ENCODE measurements at regions not wholly inside any gene's neighbourhood (a gene's known extent, or its start where the extent isn't known, plus 50 kb on each side); places are given as distances from the start of the nearest gene placed in this dataset.
"Not testable (repeated sequence)": the region's sequence is repeated elsewhere in the genome, so short reads cannot be mapped to it uniquely, and the experiment has no call there.

DNA sequence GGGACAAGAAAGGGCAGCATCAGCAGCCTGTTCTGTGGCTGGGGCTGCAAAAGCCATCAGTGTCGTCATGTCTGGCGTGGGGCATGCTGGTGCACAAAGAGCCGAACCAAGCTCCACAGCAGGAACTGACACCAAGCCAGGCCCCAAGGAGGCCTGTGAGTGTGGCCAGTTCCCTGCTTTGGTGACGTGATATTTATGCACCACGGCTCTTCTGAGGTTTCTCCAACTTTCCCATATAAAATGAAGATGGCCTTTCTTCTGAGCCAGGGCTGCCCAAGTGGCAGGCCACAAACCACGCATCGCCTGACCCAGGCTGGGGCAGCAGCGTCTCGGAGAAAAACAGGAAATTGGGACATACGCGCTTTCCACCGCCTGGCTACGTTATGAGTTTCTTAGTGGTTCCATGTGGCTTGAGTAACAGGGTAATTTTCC lies 109.9 kb downstream of the RIN2 start:
- TF ChIP-seq, protein P1, sequence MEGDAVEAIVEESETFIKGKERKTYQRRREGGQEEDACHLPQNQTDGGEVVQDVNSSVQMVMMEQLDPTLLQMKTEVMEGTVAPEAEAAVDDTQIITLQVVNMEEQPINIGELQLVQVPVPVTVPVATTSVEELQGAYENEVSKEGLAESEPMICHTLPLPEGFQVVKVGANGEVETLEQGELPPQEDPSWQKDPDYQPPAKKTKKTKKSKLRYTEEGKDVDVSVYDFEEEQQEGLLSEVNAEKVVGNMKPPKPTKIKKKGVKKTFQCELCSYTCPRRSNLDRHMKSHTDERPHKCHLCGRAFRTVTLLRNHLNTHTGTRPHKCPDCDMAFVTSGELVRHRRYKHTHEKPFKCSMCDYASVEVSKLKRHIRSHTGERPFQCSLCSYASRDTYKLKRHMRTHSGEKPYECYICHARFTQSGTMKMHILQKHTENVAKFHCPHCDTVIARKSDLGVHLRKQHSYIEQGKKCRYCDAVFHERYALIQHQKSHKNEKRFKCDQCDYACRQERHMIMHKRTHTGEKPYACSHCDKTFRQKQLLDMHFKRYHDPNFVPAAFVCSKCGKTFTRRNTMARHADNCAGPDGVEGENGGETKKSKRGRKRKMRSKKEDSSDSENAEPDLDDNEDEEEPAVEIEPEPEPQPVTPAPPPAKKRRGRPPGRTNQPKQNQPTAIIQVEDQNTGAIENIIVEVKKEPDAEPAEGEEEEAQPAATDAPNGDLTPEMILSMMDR (IDR thresholded peaks at IDR 0.05): no peak
- ATAC-seq (ENCODE audit: low FRiP score): no peak
- no peak for DNase-seq (ENCODE audit: low spot score)

GRCh38 chr20:19868441-19868840 lies 110.4 kb downstream of the RIN2 start:
- no peak for ATAC-seq (ENCODE audit: low FRiP score)

GRCh38 chr20:19872001-19872400 lies 113.9 kb downstream of the RIN2 start:
- DNase-seq (ENCODE audit: low spot score) (no peak), ATAC-seq (ENCODE audit: low FRiP score) (no peak)
- TF ChIP-seq, protein P1 (IDR thresholded peaks at IDR 0.05): no peak

More at GRCh38 chr20:19868441-19868840, 110.4 kb downstream of the RIN2 start:
- TF ChIP-seq, protein P1 (IDR thresholded peaks at IDR 0.05): no peak
- DNase-seq (ENCODE audit: low spot score): no peak

DNA sequence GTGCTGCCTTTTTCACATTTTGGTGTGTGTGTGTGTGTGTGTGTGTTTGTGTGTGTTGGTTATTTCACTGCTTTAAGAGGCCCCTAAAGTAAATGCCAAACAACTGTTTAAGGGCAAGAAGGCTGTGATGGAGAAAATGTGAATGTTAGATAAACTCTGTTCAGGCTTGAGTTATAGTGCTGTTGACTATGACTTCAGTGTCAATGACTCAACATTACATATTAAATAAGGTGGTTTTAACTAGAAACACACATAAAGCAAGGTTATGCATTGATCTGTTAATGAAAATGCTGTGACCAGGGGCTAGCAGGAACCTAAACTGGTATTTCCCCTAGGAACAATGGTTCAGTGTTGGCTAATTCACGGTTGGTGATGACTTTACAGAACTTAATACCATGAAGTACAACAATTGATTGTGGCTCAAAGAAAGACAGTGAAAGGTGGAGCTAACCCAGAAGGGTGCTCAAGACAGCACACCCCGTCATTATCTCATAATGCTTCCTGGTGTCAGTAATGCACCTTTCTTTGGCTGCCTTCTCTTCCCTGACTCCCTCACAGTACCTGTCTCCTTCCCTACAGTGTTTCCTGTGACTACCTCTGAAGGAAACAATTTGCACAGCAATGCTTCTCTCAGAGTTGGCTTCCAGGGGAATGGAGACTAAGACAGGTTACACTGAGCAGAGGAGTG lies 116.1 kb downstream of the RIN2 start:
- ATAC-seq (ENCODE audit: low FRiP score) (no peak), DNase-seq (ENCODE audit: low spot score) (no peak)
- TF ChIP-seq, protein P1 (IDR thresholded peaks at IDR 0.05): no peak

DNA sequence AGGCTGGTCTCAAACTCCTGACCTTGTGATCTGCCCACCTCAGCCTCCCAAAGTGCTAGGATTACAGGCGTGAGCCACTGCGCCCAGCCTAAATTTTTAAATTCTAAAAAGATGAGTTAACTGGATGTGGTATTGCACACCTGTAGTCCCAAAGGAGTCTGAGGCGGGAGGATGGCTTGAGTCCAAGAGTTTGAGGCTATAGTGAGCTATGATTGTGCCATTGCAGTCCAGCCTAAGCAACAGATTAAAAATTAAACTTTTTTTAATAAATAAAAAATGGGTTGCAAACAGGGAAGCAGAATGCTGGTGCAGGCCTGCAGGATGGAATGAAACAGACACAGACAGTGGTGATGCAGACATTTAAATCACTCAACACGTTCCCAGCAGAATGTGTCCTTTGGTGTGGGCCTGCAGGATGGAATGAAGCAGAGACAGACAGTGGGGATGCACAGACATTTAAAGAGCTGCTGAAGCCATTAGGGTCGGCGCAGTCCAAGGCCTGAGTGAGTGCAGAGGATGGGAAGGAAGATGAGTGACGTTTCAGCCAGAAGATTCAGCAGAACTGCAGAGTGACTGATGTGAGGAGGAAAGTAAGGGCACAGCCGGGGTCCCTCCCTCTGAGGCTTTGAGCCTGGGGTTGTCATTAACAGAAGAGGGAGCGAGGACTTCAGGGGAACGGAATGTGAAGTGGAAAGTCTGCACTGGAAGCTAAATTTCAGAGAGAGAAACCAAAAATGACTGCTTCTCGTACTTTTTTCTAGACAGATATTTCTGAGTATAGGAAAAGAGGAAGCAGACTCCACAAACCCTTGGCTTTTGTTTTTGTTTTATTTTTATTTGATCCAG lies 117.5 kb downstream of the RIN2 start:
- TF ChIP-seq, protein P1 (IDR thresholded peaks at IDR 0.05): no peak
- ATAC-seq (ENCODE audit: low FRiP score): no peak
- no peak for DNase-seq (ENCODE audit: low spot score)

GRCh38 chr20:19876828-19877460 lies 118.9 kb downstream of the RIN2 start:
- ATAC-seq (ENCODE audit: low FRiP score) (no peak), DNase-seq (ENCODE audit: low spot score) (no peak)
- TF ChIP-seq, protein P1 (IDR thresholded peaks at IDR 0.05): no peak

DNA sequence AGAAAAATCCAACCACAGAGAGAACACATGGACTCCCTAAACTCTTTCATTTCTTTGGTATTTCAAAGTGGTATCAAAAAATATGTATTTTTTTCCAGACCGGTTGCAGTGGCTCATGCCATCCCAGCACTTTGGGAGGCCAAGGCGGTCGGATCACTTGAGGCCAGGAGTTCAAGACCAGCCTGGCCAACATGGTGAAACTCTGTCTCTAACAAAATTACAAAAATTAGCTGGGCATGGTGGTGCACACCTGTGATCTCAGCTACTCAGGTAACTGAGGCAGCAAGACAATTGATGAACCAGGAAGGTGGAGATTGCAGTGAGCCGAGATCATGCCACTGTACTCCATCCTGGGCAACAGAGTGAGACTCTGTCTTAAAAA lies 121.8 kb downstream of the RIN2 start:
- DNase-seq (ENCODE audit: low spot score); ATAC-seq (ENCODE audit: low FRiP score): not testable (repeated sequence)

Data from omental fat pad (tissue), 3 donors.